ENCODE measurements at regions not wholly inside any gene's neighbourhood (a gene's known extent, or its start where the extent isn't known, plus 50 kb on each side); places are given as distances from the start of the nearest gene placed in this dataset.

DNA sequence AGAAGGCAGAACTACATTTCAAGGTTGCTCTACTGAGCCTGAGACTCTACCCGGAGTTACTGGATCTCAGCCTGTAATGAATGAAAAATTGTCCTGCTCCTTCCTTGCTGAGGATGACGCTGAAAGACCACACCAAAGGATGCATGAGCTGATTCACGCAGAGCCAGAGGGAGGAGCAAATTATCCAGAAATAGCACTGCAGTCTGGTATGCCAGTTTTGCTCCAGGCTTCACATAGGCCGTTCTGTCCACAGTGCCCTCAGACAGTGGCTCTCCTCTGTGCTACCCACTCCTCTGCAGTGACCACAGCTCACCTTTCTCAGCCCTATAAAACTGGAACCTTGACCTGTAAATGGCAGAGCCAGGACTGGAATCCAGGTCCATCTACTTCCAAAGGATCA is 79.3 kb upstream of the GALNT18 start:
- H3K4me3 ChIP-seq (ENCODE audit: low read depth, low read length), result no peak overlapping the region
- DNase-seq (ENCODE audit: low read depth), result no peak
- no peak for TF ChIP-seq MYC (IDR thresholded peaks at IDR 0.05; ENCODE audit: low read depth, low read length)
- no peak for TF ChIP-seq POLR2A (IDR thresholded peaks at IDR 0.05; ENCODE audit: extremely low read depth, insufficient read length)
- TF ChIP-seq, protein P1, sequence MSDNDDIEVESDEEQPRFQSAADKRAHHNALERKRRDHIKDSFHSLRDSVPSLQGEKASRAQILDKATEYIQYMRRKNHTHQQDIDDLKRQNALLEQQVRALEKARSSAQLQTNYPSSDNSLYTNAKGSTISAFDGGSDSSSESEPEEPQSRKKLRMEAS (IDR thresholded peaks at IDR 0.05; ENCODE audit: low read depth, low read length), result no peak
- TF ChIP-seq, protein P2, sequence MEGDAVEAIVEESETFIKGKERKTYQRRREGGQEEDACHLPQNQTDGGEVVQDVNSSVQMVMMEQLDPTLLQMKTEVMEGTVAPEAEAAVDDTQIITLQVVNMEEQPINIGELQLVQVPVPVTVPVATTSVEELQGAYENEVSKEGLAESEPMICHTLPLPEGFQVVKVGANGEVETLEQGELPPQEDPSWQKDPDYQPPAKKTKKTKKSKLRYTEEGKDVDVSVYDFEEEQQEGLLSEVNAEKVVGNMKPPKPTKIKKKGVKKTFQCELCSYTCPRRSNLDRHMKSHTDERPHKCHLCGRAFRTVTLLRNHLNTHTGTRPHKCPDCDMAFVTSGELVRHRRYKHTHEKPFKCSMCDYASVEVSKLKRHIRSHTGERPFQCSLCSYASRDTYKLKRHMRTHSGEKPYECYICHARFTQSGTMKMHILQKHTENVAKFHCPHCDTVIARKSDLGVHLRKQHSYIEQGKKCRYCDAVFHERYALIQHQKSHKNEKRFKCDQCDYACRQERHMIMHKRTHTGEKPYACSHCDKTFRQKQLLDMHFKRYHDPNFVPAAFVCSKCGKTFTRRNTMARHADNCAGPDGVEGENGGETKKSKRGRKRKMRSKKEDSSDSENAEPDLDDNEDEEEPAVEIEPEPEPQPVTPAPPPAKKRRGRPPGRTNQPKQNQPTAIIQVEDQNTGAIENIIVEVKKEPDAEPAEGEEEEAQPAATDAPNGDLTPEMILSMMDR (IDR thresholded peaks at IDR 0.05; ENCODE audit: low read depth, low read length), result no peak

DNA sequence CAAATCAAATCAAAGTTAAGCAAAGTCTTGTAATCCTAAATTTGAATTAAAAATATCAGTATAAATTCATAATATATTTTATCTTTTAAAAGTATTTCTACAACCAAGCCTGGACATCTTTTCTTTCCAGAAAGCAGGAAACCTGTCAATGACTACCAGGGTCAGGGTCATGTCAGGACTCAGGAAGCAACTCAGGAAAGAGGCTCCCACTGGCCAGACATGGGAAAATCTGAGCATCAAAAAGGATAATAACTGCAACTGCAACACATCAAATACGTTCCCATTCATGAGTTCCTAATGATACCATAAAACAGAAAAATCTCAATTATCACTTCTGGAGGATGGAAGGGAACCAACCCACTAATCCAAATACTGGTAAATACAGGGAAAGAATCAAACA is 76.0 kb upstream of the GALNT18 start:
- TF ChIP-seq MYC (IDR thresholded peaks at IDR 0.05; ENCODE audit: low read depth, low read length), result no peak
- no peak for TF ChIP-seq POLR2A (IDR thresholded peaks at IDR 0.05; ENCODE audit: extremely low read depth, insufficient read length)
- TF ChIP-seq, protein P1 (IDR thresholded peaks at IDR 0.05; ENCODE audit: low read depth, low read length), result no peak
- TF ChIP-seq, protein P2 (IDR thresholded peaks at IDR 0.05; ENCODE audit: low read depth, low read length), result no peak
- H3K4me3 ChIP-seq (ENCODE audit: low read depth, low read length), result no peak overlapping the region
- DNase-seq (ENCODE audit: low read depth), result no peak

DNA sequence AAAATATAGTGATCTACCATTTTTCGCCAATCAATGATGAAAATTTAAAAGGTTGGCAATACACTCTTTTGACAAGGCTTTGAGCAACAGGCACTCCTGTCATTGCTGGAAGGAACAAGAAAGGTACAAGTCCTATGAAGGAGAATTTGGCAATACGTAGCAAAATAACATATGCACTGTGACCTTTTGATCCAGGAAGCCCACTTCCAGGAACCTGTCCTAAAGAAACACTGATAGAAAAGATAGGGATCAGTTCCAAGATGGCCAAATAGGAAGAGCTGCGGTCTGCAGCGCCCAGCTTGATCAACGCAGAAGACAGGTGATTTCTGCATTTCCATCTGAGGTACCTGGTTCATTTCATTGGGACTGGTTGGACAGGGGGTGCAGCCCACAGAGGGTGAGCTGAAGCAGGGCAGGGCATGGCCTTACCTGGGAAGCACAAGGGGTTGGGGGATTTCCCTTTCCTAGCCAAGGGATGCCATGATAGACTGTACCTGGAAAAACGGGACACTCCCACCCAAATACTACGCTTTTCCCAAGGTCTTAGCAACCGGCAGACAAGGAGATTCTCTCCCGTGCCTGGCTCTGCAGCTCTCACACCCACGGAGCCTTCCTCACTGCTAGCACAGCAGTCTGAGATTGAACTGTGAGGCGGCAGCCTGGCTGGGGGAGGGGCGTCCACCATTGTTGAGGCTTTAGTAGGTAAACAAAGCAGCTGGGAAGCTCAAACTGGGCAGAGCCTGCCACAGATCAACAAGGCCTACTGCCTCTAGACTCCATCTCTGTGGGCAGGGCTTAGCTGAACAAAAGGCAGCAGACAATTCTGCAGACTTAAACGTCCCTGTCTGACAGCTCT is 69.7 kb upstream of the GALNT18 start:
- no peak overlapping the region for H3K4me3 ChIP-seq (ENCODE audit: low read depth, low read length)
- no peak for DNase-seq (ENCODE audit: low read depth)
- TF ChIP-seq, protein P1 (IDR thresholded peaks at IDR 0.05; ENCODE audit: low read depth, low read length), result no peak
- no peak for TF ChIP-seq MYC (IDR thresholded peaks at IDR 0.05; ENCODE audit: low read depth, low read length)

DNA sequence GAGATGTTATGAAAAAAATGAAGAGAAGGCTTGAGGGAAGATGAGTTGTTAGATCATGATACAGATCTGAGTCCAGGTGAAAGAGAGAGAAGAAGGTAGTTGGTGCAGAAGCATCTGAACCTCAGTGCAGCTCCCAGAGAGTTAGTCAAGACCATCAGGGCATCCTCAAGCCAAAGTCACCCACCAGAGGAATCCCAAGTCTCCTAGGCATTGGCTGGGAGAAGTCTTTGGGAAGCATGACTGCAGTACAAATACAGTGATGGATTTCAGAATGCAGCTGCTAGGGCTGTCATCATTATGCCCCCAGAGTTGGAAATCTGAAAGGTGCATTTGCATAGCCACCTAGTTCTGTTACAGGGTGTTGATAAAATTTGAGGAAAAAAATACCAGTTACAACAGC is 59.7 kb upstream of the GALNT18 start:
- H3K4me3 ChIP-seq (ENCODE audit: low read depth, low read length), result no peak overlapping the region
- no peak for TF ChIP-seq POLR2A (IDR thresholded peaks at IDR 0.05; ENCODE audit: extremely low read depth, insufficient read length)
- TF ChIP-seq, protein P1 (IDR thresholded peaks at IDR 0.05; ENCODE audit: low read depth, low read length), result no peak
- TF ChIP-seq, protein P2 (IDR thresholded peaks at IDR 0.05; ENCODE audit: low read depth, low read length), result no peak
- no peak for TF ChIP-seq MYC (IDR thresholded peaks at IDR 0.05; ENCODE audit: low read depth, low read length)
- DNase-seq (ENCODE audit: low read depth), result no peak

DNA sequence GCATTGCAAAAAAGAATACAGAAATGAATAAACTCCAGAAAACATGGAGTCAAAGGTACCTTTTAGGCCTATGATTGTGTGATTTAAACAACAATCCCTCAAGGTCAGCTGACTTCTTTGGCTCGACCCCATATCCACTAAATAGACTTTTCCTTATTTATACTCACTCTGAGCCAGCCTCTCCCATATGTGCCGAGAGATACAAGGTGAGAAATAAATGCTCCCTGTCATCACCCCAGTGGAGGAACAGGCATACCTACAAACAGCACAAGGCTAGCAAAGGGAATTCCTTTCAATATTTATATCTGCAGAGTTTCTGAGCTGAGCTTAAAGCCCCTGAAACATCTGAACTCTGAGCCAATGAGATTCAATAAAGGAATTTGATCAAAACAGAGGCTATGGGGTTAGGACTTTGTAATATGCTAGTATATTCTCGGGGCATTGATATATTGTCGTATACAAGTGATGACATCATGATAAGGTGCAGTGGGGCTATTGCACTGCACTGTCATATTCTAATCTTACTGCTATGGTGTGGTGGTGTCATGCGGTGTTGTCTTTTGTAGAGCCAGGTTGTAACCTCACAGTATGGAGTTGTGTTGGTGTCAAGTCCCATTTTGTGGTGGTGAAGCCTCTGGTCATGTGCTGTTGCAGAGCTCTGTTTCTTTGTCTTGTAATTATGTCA is 56.0 kb upstream of the GALNT18 start:
- no peak overlapping the region for H3K4me3 ChIP-seq (ENCODE audit: low read depth, low read length)
- TF ChIP-seq POLR2A (IDR thresholded peaks at IDR 0.05; ENCODE audit: extremely low read depth, insufficient read length) (no peak), MYC (IDR thresholded peaks at IDR 0.05; ENCODE audit: low read depth, low read length) (no peak)
- TF ChIP-seq, protein P2 (IDR thresholded peaks at IDR 0.05; ENCODE audit: low read depth, low read length), result no peak
- TF ChIP-seq, protein P1 (IDR thresholded peaks at IDR 0.05; ENCODE audit: low read depth, low read length), result no peak
- DNase-seq (ENCODE audit: low read depth), result no peak

DNA sequence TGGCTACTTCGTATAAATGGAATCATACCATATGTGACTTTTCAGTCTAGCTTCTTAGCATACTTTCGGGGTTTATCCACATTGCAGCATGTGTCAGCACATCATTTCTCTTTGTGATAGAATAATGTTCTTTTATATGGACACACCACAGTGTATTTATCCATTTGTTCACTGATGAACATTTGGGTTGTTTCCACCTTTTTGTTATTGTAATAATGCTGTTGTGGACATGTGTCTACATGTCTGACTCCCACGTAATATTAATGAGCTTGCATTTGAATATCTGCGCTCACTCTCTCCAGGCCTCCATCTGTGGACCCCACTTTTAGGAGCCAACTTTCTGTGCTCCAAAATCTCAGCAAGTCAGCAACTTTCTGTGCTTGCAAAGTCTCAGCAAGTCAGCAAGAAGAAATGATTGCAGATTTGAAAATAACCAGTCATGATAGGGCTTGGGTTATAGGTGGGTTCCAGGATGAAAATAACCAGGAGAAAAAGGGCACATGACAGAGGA is 53.9 kb upstream of the GALNT18 start:
- no peak for TF ChIP-seq MYC (IDR thresholded peaks at IDR 0.05; ENCODE audit: low read depth, low read length)
- TF ChIP-seq, protein P2 (IDR thresholded peaks at IDR 0.05; ENCODE audit: low read depth, low read length), result no peak
- TF ChIP-seq POLR2A (IDR thresholded peaks at IDR 0.05; ENCODE audit: extremely low read depth, insufficient read length), result no peak
- TF ChIP-seq, protein P1 (IDR thresholded peaks at IDR 0.05; ENCODE audit: low read depth, low read length), result no peak
- no peak for DNase-seq (ENCODE audit: low read depth)
- H3K4me3 ChIP-seq (ENCODE audit: low read depth, low read length), result no peak overlapping the region
